Vagina (tissue), 2 donors: ENCODE measurements at regions not wholly inside any gene's neighbourhood (a gene's known extent, or its start where the extent isn't known, plus 50 kb on each side); places are given as distances from the start of the nearest gene placed in this dataset.

ENCODE experiments used
- CTCF ChIP-seq, 3 experiments: fragments of 450-650 bp in 2 of 3; fragments of 200-600 bp in 1 of 3; sonication (generic) in 1 of 3; IDR thresholded peaks; one replicate each; pipeline ENCODE4 v1.5.1; 2017 to 2019; ENCODE audit warnings: antibody characterized with exemption in 3 of 3, mild to moderate bottlenecking in 2 of 3, moderate library complexity in 2 of 3
- POLR2A ChIP-seq, 2 donors: fragments of 450-650 bp; IDR thresholded peaks; one replicate each; pipeline ENCODE4 v1.6.1; 2017; ENCODE audit warnings: antibody characterized with exemption in 2 of 2, mild to moderate bottlenecking in 2 of 2, moderate library complexity in 2 of 2
- POLR2AphosphoS5 ChIP-seq, 2 donors: sonication (generic); formaldehyde crosslinking; IDR thresholded peaks; one replicate each; pipeline ENCODE4 v1.9.0; 2017; ENCODE audit warnings: antibody characterized with exemption in 2 of 2, mild to moderate bottlenecking in 2 of 2, low read depth in 1 of 2; ENCODE audit not compliant: insufficient read depth in 1 of 2

DNA sequence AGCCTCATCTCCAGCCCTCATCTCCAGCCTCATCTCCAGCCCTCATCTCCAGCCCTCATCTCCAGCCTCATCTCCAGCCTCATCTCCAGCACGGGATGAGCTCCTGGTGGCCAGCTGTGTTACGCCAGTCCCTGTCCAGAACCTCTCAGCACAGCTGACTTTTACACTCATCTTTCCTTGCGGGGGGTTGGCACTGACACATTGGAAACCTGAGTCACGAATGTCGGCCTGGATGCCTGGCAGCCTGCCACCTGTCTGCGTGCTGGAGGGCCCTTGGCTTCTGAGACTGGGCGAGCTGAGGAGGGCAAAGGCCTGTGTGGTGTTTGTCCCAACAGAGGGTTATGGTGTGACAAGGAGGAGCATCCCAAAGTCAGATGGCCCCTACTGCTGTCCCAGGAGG is 66.1 kb upstream of the HGFAC start:
- no peak for TF ChIP-seq POLR2A (IDR thresholded peaks at IDR 0.05)
- no peak for TF ChIP-seq CTCF (IDR thresholded peaks at IDR 0.05)
- no peak for TF ChIP-seq POLR2AphosphoS5 (IDR thresholded peaks at IDR 0.05; ENCODE audit: insufficient read depth in 1 of 2, low read depth in 1 of 2)
